Activated CD4-positive, alpha-beta T cell treated with anti-CD3 and anti-CD28 coated beads, Interleukin-2, Interleukin-4, amounts not matched to agents 100 ng/mL and 50 ng/mL, durations not matched to agents 16 hours and 8 hours (primary cell): ENCODE measurements at regions not wholly inside any gene's neighbourhood (a gene's known extent, or its start where the extent isn't known, plus 50 kb on each side); places are given as distances from the start of the nearest gene placed in this dataset.
A peak's percentile ranks its signal among the peaks of the same experiment; 100 is the strongest.

Source experiments
- DNase-seq: peaks from one replicate; pipeline ENCODE4 v3.0.0-alpha.2; 2020; ENCODE audit warnings: low spot score

DNA sequence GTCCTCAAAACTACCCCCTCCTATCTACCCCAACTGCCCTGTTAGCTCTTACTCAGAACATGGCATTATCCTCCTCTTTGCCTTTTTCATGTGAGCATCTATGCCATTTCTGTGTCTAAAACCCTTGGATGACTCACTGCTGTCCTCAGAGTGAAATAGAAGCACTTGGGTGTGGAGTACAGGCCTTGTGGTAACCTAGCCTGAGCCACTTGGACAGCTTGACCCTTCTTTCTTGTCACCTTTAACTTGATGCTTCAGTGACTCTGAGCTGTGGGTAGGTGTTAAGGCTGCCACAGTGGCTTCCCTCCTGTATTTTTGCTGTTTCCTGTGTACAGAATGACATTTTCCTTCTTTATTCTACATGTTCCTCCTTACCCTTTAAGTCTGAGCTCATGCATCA lies 391.4 kb downstream of the SH3GL2 start:
- DNase-seq = no peak

DNA sequence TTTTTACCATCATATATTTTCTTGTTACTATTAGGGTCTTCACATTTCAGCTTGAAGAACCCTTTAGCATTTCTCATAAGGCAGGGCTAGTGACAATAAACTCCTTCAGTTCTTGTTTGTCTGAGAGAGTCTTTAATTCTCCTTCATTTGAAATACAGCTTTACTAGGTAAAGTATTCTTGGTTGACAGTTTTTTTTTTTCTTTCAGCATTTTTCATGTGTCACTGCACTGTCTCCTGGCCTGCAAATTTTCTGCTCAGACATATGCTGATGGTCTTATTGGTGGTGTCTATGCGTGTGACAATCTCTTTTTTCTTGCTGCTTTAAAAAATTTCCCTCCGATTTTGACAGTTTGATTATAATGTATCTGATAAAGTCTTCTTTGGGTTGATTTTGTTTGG lies 399.9 kb downstream of the SH3GL2 start:
- no peak for DNase-seq

DNA sequence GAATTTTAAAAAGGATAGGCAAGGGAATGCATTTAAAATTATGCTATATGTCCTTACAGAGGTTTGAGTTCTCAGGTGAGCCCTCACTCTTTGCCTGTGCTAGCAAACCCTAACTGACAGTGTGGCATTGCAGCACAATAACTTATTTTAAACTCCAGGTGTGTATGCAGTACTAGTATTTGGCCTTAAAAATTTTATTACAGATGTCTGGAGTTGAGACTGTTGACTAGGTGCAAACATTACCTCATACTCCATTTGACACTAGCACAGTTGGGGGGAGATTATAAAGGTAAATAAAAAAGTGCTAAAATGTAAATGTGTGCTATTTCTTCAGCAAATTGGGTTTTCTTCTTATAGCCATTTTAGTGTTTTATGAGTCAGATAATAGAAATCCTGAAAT lies 407.7 kb downstream of the SH3GL2 start:
- DNase-seq = no peak

DNA sequence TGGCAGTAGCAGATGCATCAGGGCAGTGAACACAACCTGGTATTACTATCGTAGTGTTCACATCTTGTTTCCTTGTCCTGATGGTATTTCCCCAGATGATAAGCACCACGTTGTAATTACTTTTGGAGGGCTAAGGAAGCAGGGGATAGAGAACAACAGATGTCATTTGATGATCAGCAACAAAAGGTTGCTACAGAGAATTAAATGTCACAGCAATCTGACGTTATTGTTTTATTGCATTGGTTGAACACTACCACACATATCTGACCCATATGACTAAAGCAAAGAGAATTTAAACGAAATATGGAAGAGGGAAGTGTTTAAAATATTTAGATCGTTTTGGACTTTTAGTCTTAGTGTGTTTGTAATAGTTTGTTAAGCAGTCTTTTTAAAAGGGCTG lies 408.3 kb downstream of the SH3GL2 start:
- no peak for DNase-seq

DNA sequence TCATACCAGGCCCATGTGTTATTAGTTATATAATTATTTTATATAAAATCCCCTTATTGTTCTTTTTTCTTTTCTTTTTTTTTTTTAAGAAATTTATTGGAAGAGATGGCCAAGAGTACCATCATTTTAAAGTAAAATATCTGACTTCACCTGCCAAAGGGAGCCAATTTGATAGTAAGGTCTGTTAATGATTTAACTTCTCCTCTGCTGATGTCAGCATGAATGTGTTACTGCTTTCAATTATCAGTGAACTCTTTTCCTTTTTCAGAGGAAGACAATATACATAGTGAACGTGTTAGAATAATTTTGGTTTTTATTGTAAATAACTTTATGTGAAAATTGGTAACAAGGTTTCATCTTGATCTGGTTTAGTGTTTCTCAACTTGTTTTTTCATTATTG lies 409.6 kb downstream of the SH3GL2 start:
- DNase-seq = no peak

DNA sequence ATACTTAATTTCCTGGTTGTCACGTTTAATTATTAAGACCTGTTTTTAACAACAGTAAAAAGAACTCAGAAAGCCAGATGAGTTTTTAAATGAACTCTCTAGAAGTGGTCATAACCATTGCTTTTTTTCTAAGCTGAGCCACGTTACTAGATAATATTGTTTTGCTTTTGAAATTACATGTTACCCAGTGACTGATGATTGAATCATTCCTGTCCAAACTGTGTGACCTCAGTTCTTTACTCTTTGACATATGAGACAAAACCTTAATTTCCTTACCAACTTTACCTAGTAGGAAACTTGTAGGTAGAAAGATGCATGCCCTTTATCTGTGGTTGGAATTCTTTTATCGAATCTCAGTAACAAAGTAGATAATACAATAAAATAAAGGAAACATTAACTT lies 411.7 kb downstream of the SH3GL2 start:
- no peak for DNase-seq

DNA sequence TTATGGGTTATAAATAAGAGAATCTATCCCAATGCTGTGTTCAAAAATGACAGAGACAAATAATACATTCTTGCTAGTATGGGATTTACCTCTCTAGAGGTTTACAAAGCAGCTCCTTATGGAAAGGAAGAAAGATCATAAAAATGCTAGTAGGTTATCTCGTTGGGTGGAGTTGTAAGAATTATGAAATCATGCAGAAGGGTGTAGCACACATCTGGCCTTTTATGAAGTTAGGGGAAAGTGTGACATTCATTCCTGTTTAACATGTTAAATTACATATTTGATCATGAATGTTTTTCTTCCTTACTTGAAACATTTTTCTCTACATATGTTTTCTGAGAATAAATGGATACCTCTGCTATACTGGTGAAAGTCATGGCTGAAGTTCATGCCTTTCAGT lies 414.2 kb downstream of the SH3GL2 start:
- no peak for DNase-seq

DNA sequence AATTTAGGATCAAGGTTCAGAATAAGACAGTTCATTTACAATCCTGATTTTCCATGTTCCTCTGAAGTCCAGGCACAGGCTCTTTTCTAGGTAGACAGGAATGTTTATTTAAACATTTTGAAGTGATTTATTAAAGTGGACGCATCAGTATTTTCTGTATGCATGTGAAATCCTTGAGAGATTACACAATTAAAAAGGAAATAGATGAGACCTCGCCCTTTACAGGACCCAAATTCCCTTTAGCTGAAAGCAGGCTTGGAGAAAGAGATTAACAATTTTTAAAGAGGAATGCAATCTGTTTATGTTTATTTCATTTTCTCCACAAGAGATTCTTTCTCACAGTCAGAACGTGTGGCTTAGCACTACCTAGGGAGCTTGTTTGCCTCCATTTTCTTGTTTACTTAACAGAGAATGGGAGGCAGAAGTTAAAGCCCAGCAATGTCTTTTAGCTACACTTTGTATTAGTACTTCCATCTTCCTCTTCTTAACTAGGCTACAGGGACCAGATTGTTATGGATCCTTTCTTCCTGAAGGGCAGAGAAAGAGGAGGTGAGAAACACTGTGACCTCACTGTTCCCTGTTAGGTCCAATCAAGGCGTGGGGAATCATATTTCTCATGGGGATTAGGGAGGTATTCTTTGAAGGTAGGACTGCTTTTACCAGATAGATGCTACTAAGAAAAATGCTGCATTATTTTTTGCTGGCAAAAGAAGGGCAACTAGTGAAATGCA lies 416.0 kb downstream of the SH3GL2 start:
- DNase-seq = no peak

DNA sequence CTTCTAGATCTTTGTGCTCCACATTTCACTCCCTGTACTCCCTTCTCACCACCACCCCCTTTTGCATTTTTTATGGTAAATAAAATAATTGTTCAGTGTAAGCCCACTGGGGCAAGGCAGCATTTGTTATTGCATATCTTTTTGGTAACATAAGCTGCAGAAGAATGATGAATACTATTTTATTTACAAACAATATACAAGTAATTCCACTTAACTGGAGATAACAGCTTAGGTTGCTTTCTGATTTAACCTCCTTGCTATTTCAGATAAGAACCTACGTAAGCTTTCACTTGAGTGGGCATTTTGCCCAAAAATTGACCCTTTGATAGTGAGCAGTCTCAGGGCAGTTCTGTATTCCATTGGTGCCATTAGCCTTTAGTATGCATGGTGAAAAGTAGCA lies 417.9 kb downstream of the SH3GL2 start:
- no peak for DNase-seq

DNA sequence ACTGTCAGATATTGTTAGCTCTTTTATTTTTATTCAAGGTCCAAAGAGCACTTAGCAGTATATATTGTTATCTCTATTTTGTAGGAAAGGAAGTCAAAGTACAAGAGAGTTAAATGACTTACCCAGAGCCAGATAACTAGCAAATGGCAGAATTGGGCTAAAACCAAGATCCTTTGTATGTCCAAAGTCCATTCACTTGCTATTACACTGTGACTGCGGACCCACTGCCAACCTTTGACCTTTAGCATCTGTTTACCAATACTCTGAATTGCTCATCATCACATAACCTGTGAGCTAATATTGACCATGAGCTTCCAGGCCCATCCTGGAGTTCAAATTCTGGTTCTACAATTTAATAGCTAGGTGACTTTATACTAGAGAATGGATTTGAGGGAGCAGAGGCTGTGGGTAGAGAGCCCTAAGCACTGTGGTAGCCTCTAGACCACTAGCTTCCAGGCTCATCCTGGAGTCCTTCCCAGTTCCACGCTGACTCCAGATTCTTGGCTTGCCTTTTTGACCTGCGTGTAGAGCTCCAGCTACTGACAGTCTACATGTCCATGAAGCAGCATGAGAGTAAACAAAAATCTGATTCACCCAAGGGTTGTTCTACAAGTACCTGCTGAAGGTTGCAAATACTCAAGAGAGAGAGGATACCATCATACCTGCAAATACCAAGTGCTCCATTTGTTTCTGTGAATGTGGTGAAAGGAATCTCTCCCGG lies 424.0 kb downstream of the SH3GL2 start:
- DNase-seq = no peak

DNA sequence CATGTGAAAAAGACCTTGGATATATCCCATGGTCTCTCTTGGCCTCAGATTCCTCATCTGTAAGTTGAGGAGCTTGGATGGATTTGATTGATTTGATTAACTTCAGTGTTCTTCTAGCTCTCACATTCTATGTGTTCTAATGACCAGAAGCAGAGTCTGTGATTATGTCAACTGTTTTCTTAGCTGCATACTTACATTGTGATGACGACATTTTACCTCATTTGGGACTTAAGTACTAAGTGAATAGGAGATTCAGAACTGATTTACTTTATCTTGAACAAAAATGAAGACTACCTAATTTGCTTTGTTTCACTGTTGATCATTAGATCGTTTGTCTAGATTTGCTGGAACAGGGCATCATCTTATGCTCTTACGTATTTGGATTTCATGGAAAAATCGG lies 427.7 kb downstream of the SH3GL2 start:
- no peak for DNase-seq

DNA sequence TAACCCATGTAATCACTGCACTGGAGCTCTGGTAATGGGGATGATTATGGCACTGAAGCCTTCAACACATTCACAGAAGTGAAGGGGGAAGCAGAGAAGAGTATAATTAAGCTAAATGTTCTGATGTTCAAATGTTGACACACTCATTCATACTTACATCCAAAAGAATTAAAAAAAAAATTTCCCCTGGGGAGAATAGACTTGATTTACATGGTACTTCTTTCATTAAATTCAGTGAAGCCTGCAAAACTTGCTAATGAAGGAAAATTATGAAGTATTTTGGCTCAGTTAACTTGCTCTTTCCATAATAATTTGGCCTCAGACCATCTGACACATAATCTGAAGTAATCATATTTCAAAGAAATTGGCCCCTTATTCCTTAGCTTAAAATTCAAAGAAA lies 428.8 kb downstream of the SH3GL2 start:
- no peak for DNase-seq

DNA sequence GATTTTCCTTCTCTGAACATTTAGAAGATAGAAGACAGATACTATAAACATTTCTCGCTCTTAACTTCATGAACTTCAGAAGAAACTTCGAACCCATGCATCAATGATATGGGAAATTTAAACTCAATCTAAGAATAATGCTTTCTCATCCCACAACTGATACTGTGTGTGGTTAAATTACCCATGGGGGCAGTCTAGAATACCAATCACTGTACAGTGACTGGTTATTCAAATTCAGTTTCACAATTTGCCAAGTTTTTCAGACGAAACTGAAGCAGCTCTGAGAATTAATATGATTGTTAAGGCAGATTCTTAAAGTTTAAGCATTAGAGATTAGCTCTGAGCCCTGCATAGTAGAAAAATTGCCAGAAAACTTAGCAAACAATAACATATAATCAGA lies 431.0 kb downstream of the SH3GL2 start:
- DNase-seq = peak; percentile 3

DNA sequence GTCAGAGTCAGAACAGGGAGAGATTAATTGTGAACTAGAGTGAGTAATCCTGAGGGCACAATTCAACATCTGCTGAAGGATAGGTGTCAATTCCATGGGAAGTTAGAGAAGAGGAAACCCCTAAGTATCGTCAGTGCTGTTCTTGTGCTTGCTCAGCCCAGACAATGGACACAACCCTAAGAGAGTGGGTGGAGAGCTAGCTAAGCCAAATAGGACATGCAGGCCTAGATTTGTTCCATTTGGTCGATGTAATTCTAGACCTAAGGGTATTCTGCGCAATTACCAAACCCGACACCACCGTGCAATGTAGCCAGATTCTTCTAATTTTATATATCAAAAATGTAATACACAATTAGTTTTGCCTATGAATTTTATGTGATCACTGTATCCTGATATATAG lies 431.6 kb downstream of the SH3GL2 start:
- no peak for DNase-seq

DNA sequence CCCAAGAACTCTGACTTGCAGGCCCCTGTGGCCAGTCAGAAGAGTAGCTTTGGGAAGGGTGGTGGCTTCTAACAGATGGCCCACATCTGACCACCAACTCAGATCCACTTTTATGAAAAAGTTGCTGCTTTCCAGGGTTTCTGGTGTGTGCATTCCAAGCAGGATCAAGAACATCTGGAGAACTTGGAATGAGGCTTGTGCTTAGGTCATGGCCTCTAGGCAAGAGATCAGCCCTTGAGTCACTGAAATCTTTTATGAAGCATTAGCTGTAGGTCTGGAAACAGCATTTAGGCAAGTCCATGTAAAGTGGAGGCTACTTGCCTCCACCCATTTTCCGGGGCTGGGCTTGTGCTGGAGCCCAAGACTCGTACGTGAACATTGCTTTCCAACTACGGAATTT lies 433.3 kb downstream of the SH3GL2 start:
- DNase-seq = no peak

DNA sequence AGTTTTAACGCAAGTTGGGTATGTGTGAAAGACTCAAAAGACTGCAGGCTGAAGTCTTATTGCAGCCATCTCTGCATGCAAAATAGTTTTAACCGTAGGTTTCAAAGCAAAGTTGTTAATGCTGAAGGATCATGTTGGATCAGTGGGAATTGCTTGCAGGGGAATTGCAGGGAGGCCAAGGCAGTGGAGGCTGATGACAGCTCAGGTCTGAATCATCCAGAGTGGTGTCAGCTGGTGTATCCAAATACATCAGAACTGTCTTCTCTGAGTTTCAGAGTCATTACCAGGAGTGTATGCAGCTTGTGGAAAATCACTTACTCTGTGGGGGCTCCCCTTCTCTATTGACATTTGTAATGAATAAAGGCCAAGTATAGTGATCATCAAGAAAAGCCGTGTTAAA lies 435.7 kb downstream of the SH3GL2 start:
- no peak for DNase-seq

DNA sequence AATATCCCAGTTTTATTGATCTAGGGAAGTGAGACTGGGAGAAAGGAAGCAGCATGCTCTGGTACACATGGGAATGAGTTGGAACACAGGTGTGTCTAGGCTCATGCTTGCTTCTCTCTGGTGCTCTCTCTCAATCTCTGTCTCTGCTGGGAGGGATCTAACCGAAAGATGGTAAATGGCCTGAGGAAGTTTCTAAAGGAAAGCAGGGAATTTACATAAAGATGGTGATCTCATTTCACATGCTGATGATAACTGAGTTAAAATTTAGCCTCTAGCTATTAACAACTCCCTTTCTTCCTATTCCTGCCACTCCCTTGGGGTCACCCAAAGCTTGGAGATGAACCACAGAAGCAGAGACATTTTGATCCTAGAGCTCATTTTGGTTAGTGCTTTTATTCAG lies 436.2 kb downstream of the SH3GL2 start:
- DNase-seq = no peak

DNA sequence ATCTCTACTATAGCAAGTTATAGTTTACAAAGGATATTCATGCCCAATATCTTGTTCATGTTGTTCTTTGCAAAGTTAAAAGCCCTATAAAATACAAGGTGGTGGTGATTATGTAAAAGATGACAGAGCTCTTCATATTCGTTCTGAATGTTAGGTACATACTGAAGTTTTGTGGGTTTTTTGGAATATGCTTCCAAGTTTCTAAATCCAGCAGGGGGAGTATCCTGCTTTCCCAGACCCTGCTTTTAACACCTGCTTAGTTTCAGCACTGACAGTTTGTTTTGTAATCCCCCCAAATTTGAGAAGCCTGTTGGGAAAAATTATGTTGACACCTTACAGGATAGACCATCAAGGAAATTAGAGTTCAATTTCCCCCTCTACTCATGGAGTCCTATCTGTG lies 438.3 kb downstream of the SH3GL2 start:
- DNase-seq = no peak

DNA sequence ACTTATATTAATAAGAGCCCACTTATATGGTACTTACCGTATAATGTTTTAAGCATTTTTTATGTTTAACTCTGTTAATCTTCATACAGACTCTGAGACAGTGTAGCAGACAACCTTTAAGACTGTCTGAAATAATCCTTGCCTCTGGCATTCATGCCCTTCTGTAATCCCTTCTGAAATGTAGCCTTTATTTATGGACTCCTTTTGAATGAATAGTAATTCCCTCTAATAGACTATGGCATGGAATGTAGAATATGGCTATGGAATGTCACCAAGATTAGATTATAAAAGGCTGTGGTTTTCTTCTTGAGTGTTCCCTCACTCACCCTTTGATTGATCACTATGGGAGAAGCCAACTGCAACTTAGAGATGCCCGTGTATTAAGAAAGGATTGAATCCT lies 439.4 kb downstream of the SH3GL2 start:
- no peak for DNase-seq

DNA sequence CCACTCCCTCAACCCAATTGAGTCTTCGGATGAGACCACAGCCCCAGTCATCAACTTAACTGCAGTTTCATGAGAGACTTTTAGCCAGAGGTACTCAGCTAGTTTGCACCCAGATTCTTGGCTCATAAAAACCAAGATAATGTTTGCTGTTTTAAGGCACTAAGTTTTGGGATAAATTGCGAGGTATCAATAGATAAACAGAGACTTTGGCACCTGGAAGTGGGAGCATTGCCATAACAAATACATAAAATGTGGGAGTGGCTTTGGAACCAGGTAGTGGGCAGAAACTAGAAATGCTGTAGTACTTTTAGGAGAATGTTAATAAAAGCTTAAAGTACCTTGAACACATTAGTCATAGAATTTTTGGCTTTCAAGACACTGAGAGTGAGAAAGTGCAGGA lies 439.8 kb downstream of the SH3GL2 start:
- no peak for DNase-seq

DNA sequence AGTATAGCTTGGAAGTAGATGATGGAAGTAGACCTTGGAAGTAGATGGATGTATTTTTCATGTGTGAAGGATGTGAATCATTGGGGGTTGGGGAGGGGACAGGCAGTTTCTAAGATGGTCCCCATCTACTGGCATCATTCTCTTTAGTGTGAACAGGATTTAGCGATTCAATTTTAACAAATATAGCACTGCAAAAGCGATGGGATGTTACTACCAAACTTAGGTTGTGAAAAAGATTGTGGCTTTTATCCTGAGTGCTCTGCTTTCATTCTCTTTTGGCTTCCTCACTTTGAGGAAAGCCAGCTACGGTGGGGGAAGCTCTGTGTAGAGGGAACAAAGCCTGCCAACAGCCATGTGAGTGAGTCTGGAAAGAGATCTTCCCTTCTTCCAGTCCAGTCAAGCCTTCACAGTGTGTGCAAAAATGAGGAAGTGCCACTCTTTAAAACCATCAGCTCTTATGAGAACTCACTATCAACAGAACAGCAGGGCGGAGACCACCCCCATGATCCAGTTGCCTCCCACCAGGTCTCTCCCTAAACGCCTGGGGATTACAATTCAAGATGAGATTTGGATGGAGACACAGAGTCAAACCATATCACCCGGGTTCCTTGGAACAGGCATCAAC lies 441.4 kb downstream of the SH3GL2 start:
- DNase-seq = no peak

DNA sequence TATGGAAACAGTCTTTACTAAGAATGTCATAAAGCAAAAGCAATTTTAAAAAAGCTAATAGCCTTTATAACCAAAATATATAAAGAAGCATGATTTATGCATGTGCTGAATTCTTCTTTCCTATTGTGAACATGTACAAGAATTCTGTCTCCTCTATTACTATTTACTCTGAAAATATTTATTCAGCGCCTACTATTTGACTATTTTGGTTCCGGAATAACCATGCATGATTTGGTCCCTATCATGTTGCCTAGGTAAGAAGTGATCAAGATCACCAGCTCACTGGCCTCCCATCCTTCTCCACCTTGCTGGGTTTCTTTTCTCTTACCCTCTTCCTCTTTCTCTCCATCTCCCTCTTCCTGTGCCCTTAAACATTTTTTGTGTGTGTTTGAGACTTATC lies 443.8 kb downstream of the SH3GL2 start:
- DNase-seq = no peak

DNA sequence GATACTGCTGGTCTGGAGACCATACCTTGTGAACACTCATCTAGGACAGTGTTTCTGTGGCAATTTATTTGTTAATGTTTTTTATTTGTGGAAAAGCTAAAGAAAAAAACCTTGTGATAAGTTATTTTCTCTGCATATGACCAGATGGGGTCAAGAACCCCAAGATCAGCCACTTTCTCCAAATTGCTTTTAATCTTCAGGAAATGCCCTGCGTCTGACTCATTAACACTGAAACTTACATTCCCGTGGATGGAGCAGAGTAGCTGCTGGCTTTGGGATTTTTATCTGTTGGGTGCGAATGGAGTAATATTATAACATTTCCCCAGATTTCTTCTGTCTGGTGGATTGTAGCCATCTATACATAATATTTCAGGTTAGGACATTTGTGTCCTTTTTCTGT lies 444.5 kb downstream of the SH3GL2 start:
- no peak for DNase-seq

DNA sequence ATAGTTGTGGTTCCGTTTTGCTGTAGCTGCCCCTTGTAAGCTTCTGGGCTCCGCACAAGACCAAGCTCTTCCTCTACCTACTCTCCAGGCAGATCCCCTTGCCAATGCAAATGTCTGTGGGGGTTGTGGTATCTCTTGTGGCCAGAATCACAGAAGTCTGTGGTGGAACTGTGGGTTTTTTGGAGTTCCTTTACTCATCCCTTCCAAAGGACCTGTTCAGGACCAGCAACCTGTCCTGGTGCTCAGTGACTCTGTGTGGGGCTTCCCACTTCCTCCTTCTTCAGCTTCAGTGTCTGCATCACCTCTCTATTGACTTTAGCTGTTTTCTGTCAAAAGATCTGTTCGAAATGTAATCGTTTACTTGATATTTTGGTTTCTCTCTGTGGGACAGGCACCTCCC lies 441.3 kb upstream of the ADAMTSL1 start:
- DNase-seq = no peak
